Endothelial cell (in vitro differentiated cells): ENCODE measurements at regions not wholly inside any gene's neighbourhood (a gene's known extent, or its start where the extent isn't known, plus 50 kb on each side); places are given as distances from the start of the nearest gene placed in this dataset.

Experiments used
- DNase-seq: peaks from one replicate; pipeline ENCODE4 v3.0.0; 2021; ENCODE audit warnings: low spot score
- H3K27ac Mint-ChIP-seq: one replicate; pipeline ENCODE4 v1.8.0; 2021; ENCODE audit warnings: mixed read lengths, inconsistent platforms; ENCODE audit not compliant: unreplicated experiment
- H3K27me3 Mint-ChIP-seq: one replicate; pipeline ENCODE4 v1.8.0; 2021; ENCODE audit warnings: mild to moderate bottlenecking, moderate library complexity, mixed read lengths, inconsistent platforms; ENCODE audit not compliant: unreplicated experiment
- H3K36me3 Mint-ChIP-seq: one replicate; pipeline ENCODE4 v1.8.0; 2021; ENCODE audit warnings: mild to moderate bottlenecking, low read depth, mixed read lengths, inconsistent platforms; ENCODE audit not compliant: unreplicated experiment
- H3K4me1 Mint-ChIP-seq: one replicate; pipeline ENCODE4 v1.8.0; 2021; ENCODE audit warnings: mild to moderate bottlenecking, mixed read lengths, inconsistent platforms; ENCODE audit not compliant: unreplicated experiment
- H3K4me3 Mint-ChIP-seq: one replicate; pipeline ENCODE4 v1.8.0; 2021; ENCODE audit warnings: mild to moderate bottlenecking, mixed read lengths, inconsistent platforms; ENCODE audit not compliant: unreplicated experiment
- H3K9me3 Mint-ChIP-seq: one replicate; pipeline ENCODE4 v1.8.0; 2021; ENCODE audit warnings: mixed read lengths, inconsistent platforms; ENCODE audit not compliant: unreplicated experiment
- TF ChIP-seq, protein P1 (sequence below): fragments of 200-600 bp; sonication (generic); IDR thresholded peaks from one replicate; pipeline ENCODE4 v1.5.0; 2021; ENCODE audit warnings: antibody characterized with exemption; ENCODE audit not compliant: unreplicated experiment

DNA sequence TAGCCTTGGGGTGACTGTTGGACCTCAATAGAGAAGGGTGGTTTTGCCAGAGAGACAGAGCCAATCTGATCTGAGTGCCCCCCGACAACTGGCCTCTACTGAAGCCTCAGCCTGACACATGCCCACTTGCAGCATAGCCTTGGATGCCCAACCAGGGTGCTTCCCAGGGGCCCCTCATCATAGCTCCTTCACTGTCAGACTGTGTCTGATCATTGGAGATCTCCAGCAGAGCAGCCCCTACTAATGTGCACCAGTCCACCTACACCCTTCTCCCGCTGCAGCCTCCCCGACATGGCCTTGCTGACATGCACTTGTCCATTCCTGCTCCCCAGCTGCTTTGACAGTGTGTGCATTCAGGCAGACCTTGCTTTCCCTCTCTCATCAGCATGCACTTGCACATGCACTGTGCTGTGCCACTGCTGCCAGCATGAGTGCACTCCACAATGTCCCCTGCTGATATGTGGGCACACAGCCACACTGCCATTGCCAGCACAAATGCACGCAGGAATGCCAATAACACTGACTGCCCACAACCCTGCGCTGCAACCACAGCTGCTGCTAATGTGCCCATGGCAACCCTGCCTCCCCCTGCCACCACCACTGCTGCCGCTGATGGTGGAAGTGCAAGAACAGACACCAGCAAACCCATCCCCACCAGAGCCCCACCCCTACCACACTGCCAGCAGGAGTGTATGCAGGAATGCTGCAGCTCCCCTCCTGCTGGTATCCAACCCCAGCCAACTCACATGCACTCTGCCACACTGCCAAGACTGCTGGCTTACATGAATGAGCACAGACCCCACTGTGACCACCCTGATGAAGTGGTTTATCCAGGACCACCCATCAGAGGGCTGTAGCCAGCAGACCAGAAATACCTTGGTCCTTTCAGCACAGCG, 68.1 kb upstream of the ZMAT1 start:
- H3K4me1 Mint-ChIP-seq, result no peaks in the 10 kb centered on the region
- no peaks in the 10 kb centered on the region for H3K9me3 Mint-ChIP-seq
- H3K27ac Mint-ChIP-seq, result no peak overlapping the region
- TF ChIP-seq, protein P1, sequence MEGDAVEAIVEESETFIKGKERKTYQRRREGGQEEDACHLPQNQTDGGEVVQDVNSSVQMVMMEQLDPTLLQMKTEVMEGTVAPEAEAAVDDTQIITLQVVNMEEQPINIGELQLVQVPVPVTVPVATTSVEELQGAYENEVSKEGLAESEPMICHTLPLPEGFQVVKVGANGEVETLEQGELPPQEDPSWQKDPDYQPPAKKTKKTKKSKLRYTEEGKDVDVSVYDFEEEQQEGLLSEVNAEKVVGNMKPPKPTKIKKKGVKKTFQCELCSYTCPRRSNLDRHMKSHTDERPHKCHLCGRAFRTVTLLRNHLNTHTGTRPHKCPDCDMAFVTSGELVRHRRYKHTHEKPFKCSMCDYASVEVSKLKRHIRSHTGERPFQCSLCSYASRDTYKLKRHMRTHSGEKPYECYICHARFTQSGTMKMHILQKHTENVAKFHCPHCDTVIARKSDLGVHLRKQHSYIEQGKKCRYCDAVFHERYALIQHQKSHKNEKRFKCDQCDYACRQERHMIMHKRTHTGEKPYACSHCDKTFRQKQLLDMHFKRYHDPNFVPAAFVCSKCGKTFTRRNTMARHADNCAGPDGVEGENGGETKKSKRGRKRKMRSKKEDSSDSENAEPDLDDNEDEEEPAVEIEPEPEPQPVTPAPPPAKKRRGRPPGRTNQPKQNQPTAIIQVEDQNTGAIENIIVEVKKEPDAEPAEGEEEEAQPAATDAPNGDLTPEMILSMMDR, result no peak
- no peaks in the 10 kb centered on the region for H3K36me3 Mint-ChIP-seq
- H3K4me3 Mint-ChIP-seq, result no peak overlapping the region
- peaks cover 4% of the 10 kb centered on the region for H3K27me3 Mint-ChIP-seq
- no peak for DNase-seq

DNA sequence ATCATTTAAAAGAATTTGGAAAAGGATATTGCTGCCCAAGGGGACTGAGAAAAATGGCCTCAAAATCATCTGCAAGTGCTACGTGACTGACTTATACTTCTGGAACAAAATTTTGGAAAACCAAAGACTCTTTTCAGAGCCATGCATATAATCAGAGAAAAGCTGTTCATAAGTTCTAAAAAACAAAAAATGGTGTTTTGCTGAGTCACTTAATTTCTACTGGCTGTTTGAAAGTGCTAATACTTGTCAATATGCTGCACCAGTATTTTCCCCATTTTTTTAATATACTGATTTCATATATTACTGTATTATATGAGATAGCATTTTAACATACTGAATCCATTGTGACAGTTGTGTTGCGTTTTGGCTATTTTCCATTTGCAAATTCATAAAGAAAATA, 61.5 kb upstream of the ZMAT1 start:
- no peak for DNase-seq
- Mint-ChIP-seq H3K4me3 (no peak overlapping the region), H3K9me3 (no peaks in the 10 kb centered on the region), H3K4me1 (no peaks in the 10 kb centered on the region), H3K27ac (no peak overlapping the region), H3K27me3 (peaks cover 2% of the 10 kb centered on the region), H3K36me3 (no peaks in the 10 kb centered on the region)
- TF ChIP-seq, protein P1, result no peak

DNA sequence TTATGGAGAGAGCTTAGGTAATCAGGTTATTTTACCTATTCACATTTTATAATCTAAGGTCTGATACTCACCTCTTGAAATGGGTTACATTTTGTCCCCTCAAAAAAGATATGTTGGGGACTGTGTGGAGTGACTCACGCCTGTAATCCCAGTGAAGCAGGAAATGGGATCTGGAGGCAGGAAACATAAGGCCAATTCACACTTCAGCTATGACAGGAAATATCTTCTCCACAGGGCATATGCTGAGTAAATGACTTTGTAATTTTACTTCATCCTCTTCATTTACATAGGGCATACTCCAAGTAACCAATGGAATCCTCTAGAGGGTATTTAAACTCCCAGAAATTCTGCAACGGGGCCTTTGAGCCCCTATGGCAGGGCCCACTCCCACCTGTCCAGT, 54.8 kb upstream of the ZMAT1 start:
- no peaks in the 10 kb centered on the region for H3K27me3 Mint-ChIP-seq
- no peak overlapping the region for H3K27ac Mint-ChIP-seq
- no peaks in the 10 kb centered on the region for H3K36me3 Mint-ChIP-seq
- no peaks in the 10 kb centered on the region for H3K9me3 Mint-ChIP-seq
- H3K4me3 Mint-ChIP-seq, result no peak overlapping the region
- TF ChIP-seq, protein P1, result no peak
- DNase-seq, result no peak
- no peaks in the 10 kb centered on the region for H3K4me1 Mint-ChIP-seq
